Jurkat, Clone E6-1 (cell line): ENCODE measurements at regions not wholly inside any gene's neighbourhood (a gene's known extent, or its start where the extent isn't known, plus 50 kb on each side); places are given as distances from the start of the nearest gene placed in this dataset.

Experiments used
- DNase-seq: peaks from one replicate; pipeline ENCODE4 v3.0.0-alpha.2; 2011; ENCODE audit warnings: low read depth, low spot score
- H3K4me3 ChIP-seq: 2 replicates; pipeline ENCODE4 v1.5.1; 2011; ENCODE audit warnings: mild to moderate bottlenecking, low read length, control low read depth, moderate library complexity

- DNase-seq, result no peak
- no peak overlapping the region for H3K4me3 ChIP-seq
These were observed 306.0 kb downstream of the BCL11B start for GRCh38 chr14:98966016-98966415.

- no peak overlapping the region for H3K4me3 ChIP-seq
- no peak for DNase-seq
These were observed 305.4 kb downstream of the BCL11B start for GRCh38 chr14:98966475-98967162.

GRCh38 chr14:98974113-98974512 is 297.9 kb downstream of the BCL11B start:
- H3K4me3 ChIP-seq, result no peak overlapping the region
- no peak for DNase-seq

GRCh38 chr14:98976271-98976670 is 295.7 kb downstream of the BCL11B start:
- no peak for DNase-seq
- H3K4me3 ChIP-seq, result no peak overlapping the region

GRCh38 chr14:98977451-98977850 is 294.5 kb downstream of the BCL11B start:
- DNase-seq, result no peak
- no peak overlapping the region for H3K4me3 ChIP-seq

GRCh38 chr14:98982986-98983385 is 289.0 kb downstream of the BCL11B start:
- no peak overlapping the region for H3K4me3 ChIP-seq
- DNase-seq, result no peak

GRCh38 chr14:98984027-98984718 is 287.8 kb downstream of the BCL11B start:
- peak overlapping the region; percentile 33 for H3K4me3 ChIP-seq
- DNase-seq, result peak; percentile 61

- peak overlapping the region; percentile 33 for H3K4me3 ChIP-seq
- peak; percentile 93 for DNase-seq
These were observed 287.3 kb downstream of the BCL11B start for GRCh38 chr14:98984719-98985041.

- H3K4me3 ChIP-seq, result no peak overlapping the region
- no peak for DNase-seq
These were observed 278.2 kb downstream of the BCL11B start for GRCh38 chr14:98993818-98994217.

GRCh38 chr14:98994561-98994960 is 277.4 kb downstream of the BCL11B start:
- no peak overlapping the region for H3K4me3 ChIP-seq
- no peak for DNase-seq

- no peak overlapping the region for H3K4me3 ChIP-seq
- no peak for DNase-seq
These were observed 274.3 kb downstream of the BCL11B start for GRCh38 chr14:98997526-98998205.

- DNase-seq, result no peak
- H3K4me3 ChIP-seq, result no peak overlapping the region
These were observed 272.7 kb downstream of the BCL11B start for GRCh38 chr14:98999345-98999744.

- H3K4me3 ChIP-seq, result no peak overlapping the region
- no peak for DNase-seq
These were observed 272.1 kb downstream of the BCL11B start for GRCh38 chr14:98999901-99000300.

GRCh38 chr14:99001241-99001640 is 270.8 kb downstream of the BCL11B start:
- no peak for DNase-seq
- no peak overlapping the region for H3K4me3 ChIP-seq

- no peak overlapping the region for H3K4me3 ChIP-seq
- DNase-seq, result no peak
These were observed 268.4 kb downstream of the BCL11B start for GRCh38 chr14:99003646-99004045.

- DNase-seq, result no peak
- no peak overlapping the region for H3K4me3 ChIP-seq
These were observed 267.9 kb downstream of the BCL11B start for GRCh38 chr14:99004112-99004511.

- no peak overlapping the region for H3K4me3 ChIP-seq
- DNase-seq, result no peak
These were observed 265.7 kb downstream of the BCL11B start for GRCh38 chr14:99006276-99006675.

- no peak overlapping the region for H3K4me3 ChIP-seq
- DNase-seq, result no peak
These were observed 264.2 kb downstream of the BCL11B start for GRCh38 chr14:99007795-99008194.

GRCh38 chr14:99009871-99010270 is 262.1 kb downstream of the BCL11B start:
- H3K4me3 ChIP-seq, result no peak overlapping the region
- peak; percentile 76 for DNase-seq

GRCh38 chr14:99011385-99011784 is 260.6 kb downstream of the BCL11B start:
- DNase-seq, result no peak
- no peak overlapping the region for H3K4me3 ChIP-seq
